Adipose tissue (tissue), 3 donors: ENCODE measurements at regions not wholly inside any gene's neighbourhood (a gene's known extent, or its start where the extent isn't known, plus 50 kb on each side); places are given as distances from the start of the nearest gene placed in this dataset.
"Not testable (repeated sequence)": the region's sequence is repeated elsewhere in the genome, so short reads cannot be mapped to it uniquely, and the experiment has no call there.

ENCODE experiments used
- H3K27ac ChIP-seq: one replicate; pipeline ENCODE4 v1.5.1; 2013; ENCODE audit warnings: low read depth, low read length
- WGBS, 3 donors: extraction: QIAGEN DNeasy Blood & Tissue Kit; methylation state at CpG; one replicate each; pipeline ENCODE4 v1.1.7; 2013; 5-methylcytosine and 5-hydroxymethylcytosine counted together
- donor health status: healthy with polysubstance abuse.
- donor health status: Bipolar disorder and iron deficiency.
- donor health status: healthy.

GRCh38 chr14:106044949-106045596, 518.7 kb downstream of the TMEM121 start:
- 49 to 58% (median 57%) methylated on average over 9 of the region's 9 CpGs for WGBS, 3 donors

GRCh38 chr14:106051796-106052195, 525.4 kb downstream of the TMEM121 start:
- H3K27ac ChIP-seq, result no peak overlapping the region
- WGBS, 3 donors, result 63 to 76% (median 67%) methylated on average over 2 of the region's 2 CpGs

More at GRCh38 chr14:106044949-106045596, 518.7 kb downstream of the TMEM121 start:
- no peak overlapping the region for H3K27ac ChIP-seq

GRCh38 chr14:106055289-106055688, 528.9 kb downstream of the TMEM121 start:
- 40 to 62% (median 44%) methylated on average over 6 of the region's 6 CpGs for WGBS, 3 donors
- H3K27ac ChIP-seq, result no peak overlapping the region

- no peak overlapping the region for H3K27ac ChIP-seq
- 41 to 73% (median 57%) methylated on average over 8 of the region's 8 CpGs for WGBS, 3 donors
Observed at GRCh38 chr14:106058342-106058741, 532.0 kb downstream of the TMEM121 start.

- no peak overlapping the region for H3K27ac ChIP-seq
- WGBS, 3 donors, result 53 to 71% (median 62%) methylated on average over 3 of the region's 3 CpGs
Observed at GRCh38 chr14:106060276-106060975, 534.0 kb downstream of the TMEM121 start.

- not testable (repeated sequence) for H3K27ac ChIP-seq
- 28 to 39% (median 31%) methylated on average over 10 to 12 of the region's 12 CpGs for WGBS, 3 donors
Observed at GRCh38 chr14:106061877-106062500, 535.6 kb downstream of the TMEM121 start.

GRCh38 chr14:106062502-106063272, 536.3 kb downstream of the TMEM121 start:
- H3K27ac ChIP-seq, result no peak overlapping the region
- 48 to 59% (median 56%) methylated on average over 4 of the region's 4 CpGs for WGBS, 3 donors

- H3K27ac ChIP-seq, result no peak overlapping the region
- WGBS, 3 donors, result 55 to 70% (median 65%) methylated on average over 2 of the region's 2 CpGs
Observed at GRCh38 chr14:106067935-106068334, 541.6 kb downstream of the TMEM121 start.

GRCh38 chr14:106069804-106070625, 543.6 kb downstream of the TMEM121 start:
- WGBS, 3 donors, result 48 to 52% (median 51%) methylated on average over 3 of the region's 3 CpGs
- no peak overlapping the region for H3K27ac ChIP-seq

- 59% methylated on average over 4 of the region's 4 CpGs; no CpG with 5 or more reads in 2 of the 3 donors for WGBS, 3 donors
- no peak overlapping the region for H3K27ac ChIP-seq
Observed at GRCh38 chr14:106080922-106081321, 554.5 kb downstream of the TMEM121 start.

GRCh38 chr14:106081721-106082120, 555.3 kb downstream of the TMEM121 start:
- WGBS, 3 donors, result 31 to 60% (median 41%) methylated on average over 3 to 4 of the region's 6 CpGs
- H3K27ac ChIP-seq, result not testable (repeated sequence)

- WGBS, 3 donors, result 61% methylated on average over 2 of the region's 2 CpGs; no CpG with 5 or more reads in 2 of the 3 donors
- no peak overlapping the region for H3K27ac ChIP-seq
Observed at GRCh38 chr14:106083082-106083481, 556.7 kb downstream of the TMEM121 start.

GRCh38 chr14:106087837-106088236, 561.5 kb downstream of the TMEM121 start:
- 59% methylated on average over 8 of the region's 8 CpGs; no CpG with 5 or more reads in 2 of the 3 donors for WGBS, 3 donors

GRCh38 chr14:106088860-106089259, 562.5 kb downstream of the TMEM121 start:
- 61% methylated on average over 3 of the region's 3 CpGs; no CpG with 5 or more reads in 2 of the 3 donors for WGBS, 3 donors
- not testable (repeated sequence) for H3K27ac ChIP-seq

More at GRCh38 chr14:106087837-106088236, 561.5 kb downstream of the TMEM121 start:
- H3K27ac ChIP-seq, result no peak overlapping the region

- no peak overlapping the region for H3K27ac ChIP-seq
- 38% methylated on average over 11 of the region's 11 CpGs; no CpG with 5 or more reads in 2 of the 3 donors for WGBS, 3 donors
Observed at GRCh38 chr14:106094654-106095189, 568.3 kb downstream of the TMEM121 start.

- 57% methylated on average over 7 of the region's 7 CpGs; no CpG with 5 or more reads in 2 of the 3 donors for WGBS, 3 donors
Observed at GRCh38 chr14:106107703-106108102, 581.3 kb downstream of the TMEM121 start.

GRCh38 chr14:106109337-106109736, 583.0 kb downstream of the TMEM121 start:
- WGBS, 3 donors, result 65% methylated on average over 1 of the region's 1 CpG; no CpG with 5 or more reads in 2 of the 3 donors

More at GRCh38 chr14:106107703-106108102, 581.3 kb downstream of the TMEM121 start:
- no peak overlapping the region for H3K27ac ChIP-seq

More at GRCh38 chr14:106109337-106109736, 583.0 kb downstream of the TMEM121 start:
- H3K27ac ChIP-seq, result no peak overlapping the region
